ENCODE measurements at regions not wholly inside any gene's neighbourhood (a gene's known extent, or its start where the extent isn't known, plus 50 kb on each side); places are given as distances from the start of the nearest gene placed in this dataset.

- TF ChIP-seq POLR2A (IDR thresholded peaks at IDR 0.05; ENCODE audit: low read length): no peak
- TF ChIP-seq GATA1 (IDR thresholded peaks at IDR 0.05; ENCODE audit: low read depth, low read length): no peak
Measured at GRCh38 chr4:57875829-57876392, 765.7 kb upstream of the IGFBP7 start.
